IPS-20b (cell line): ENCODE measurements at regions not wholly inside any gene's neighbourhood (a gene's known extent, or its start where the extent isn't known, plus 50 kb on each side); places are given as distances from the start of the nearest gene placed in this dataset.

Source experiments
- H3K27ac ChIP-seq: one replicate; pipeline ENCODE4 v1.5.1; 2013; ENCODE audit warnings: low read length
- H3K27me3 ChIP-seq: 2 replicates; pipeline ENCODE4 v1.6.1; 2013; ENCODE audit warnings: mild to moderate bottlenecking, low read length, inconsistent platforms; ENCODE audit not compliant: insufficient read depth
- H3K36me3 ChIP-seq: 2 replicates; pipeline ENCODE4 v1.6.1; 2013; ENCODE audit warnings: low read depth, mild to moderate bottlenecking, inconsistent platforms, low read length, moderate library complexity; ENCODE audit not compliant: insufficient read depth
- H3K4me1 ChIP-seq: 2 replicates; pipeline ENCODE4 v1.6.1; 2013; ENCODE audit warnings: mild to moderate bottlenecking, control low read depth, inconsistent platforms, low read length, moderate library complexity; ENCODE audit not compliant: insufficient read depth
- H3K4me3 ChIP-seq: 2 replicates; pipeline ENCODE4 v1.5.1; 2013; ENCODE audit warnings: mild to moderate bottlenecking, low read length, inconsistent platforms
- H3K9ac ChIP-seq: 2 replicates; pipeline ENCODE4 v1.6.1; 2013; ENCODE audit warnings: low read depth, mild to moderate bottlenecking, inconsistent platforms, low read length, moderate library complexity
- H3K9me3 ChIP-seq: 2 replicates; pipeline ENCODE4 v1.6.1; 2013; ENCODE audit warnings: mild to moderate bottlenecking, low read depth, low read length, inconsistent platforms; ENCODE audit not compliant: insufficient read depth

- H3K27me3 ChIP-seq = no peaks in the 10 kb centered on the region
- 0 out of 2 replicates have a peak, but pooled peaks cover 4% of the 10 kb centered on the region for H3K4me1 ChIP-seq
- H3K36me3 ChIP-seq = no peaks in the 10 kb centered on the region
- H3K27ac ChIP-seq = no peak overlapping the region
- no peak overlapping the region for H3K4me3 ChIP-seq
- H3K9ac ChIP-seq = no peak overlapping the region
- no peaks in the 10 kb centered on the region; the same call in 1 of the 2 replicates for H3K9me3 ChIP-seq
These were observed 129.8 kb downstream of the SATB1 start for GRCh38 chr3:18295171-18295920.

- Histone ChIP-seq H3K4me3 (no peak overlapping the region), H3K27ac (no peak overlapping the region), H3K27me3 (no peaks in the 10 kb centered on the region), H3K4me1 (0 out of 2 replicates have a peak, but pooled peaks cover 4% of the 10 kb centered on the region), H3K9me3 (no peaks in the 10 kb centered on the region), H3K36me3 (no peaks in the 10 kb centered on the region), H3K9ac (no peak overlapping the region)
These were observed 135.0 kb downstream of the SATB1 start for GRCh38 chr3:18290157-18290556.

GRCh38 chr3:18288243-18288642 lies 136.9 kb downstream of the SATB1 start:
- H3K4me3 ChIP-seq = no peak overlapping the region
- H3K4me1 ChIP-seq = no peaks in the 10 kb centered on the region
- H3K9ac ChIP-seq = no peak overlapping the region
- no peaks in the 10 kb centered on the region for H3K27me3 ChIP-seq
- no peaks in the 10 kb centered on the region for H3K36me3 ChIP-seq
- no peaks in the 10 kb centered on the region for H3K9me3 ChIP-seq
- no peak overlapping the region for H3K27ac ChIP-seq

- Histone ChIP-seq H3K9ac (no peak overlapping the region), H3K4me3 (no peak overlapping the region), H3K9me3 (no peaks in the 10 kb centered on the region), H3K36me3 (no peaks in the 10 kb centered on the region), H3K4me1 (no peaks in the 10 kb centered on the region), H3K27me3 (no peaks in the 10 kb centered on the region), H3K27ac (no peak overlapping the region)
These were observed 140.4 kb downstream of the SATB1 start for GRCh38 chr3:18284716-18285115.

GRCh38 chr3:18283680-18284079 lies 141.5 kb downstream of the SATB1 start:
- Histone ChIP-seq H3K36me3 (no peaks in the 10 kb centered on the region), H3K27me3 (no peaks in the 10 kb centered on the region), H3K4me3 (no peak overlapping the region), H3K9ac (no peak overlapping the region), H3K27ac (no peak overlapping the region), H3K4me1 (no peaks in the 10 kb centered on the region), H3K9me3 (no peaks in the 10 kb centered on the region)

GRCh38 chr3:18282507-18282906 lies 142.6 kb downstream of the SATB1 start:
- Histone ChIP-seq H3K27ac (no peak overlapping the region), H3K9ac (no peak overlapping the region), H3K9me3 (no peaks in the 10 kb centered on the region), H3K4me3 (no peak overlapping the region), H3K36me3 (no peaks in the 10 kb centered on the region), H3K27me3 (no peaks in the 10 kb centered on the region), H3K4me1 (no peaks in the 10 kb centered on the region)

GRCh38 chr3:18279226-18279737 lies 145.9 kb downstream of the SATB1 start:
- no peaks in the 10 kb centered on the region for H3K9me3 ChIP-seq
- no peaks in the 10 kb centered on the region for H3K36me3 ChIP-seq
- no peak overlapping the region for H3K27ac ChIP-seq
- H3K4me3 ChIP-seq = no peak overlapping the region
- no peaks in the 10 kb centered on the region for H3K27me3 ChIP-seq
- no peaks in the 10 kb centered on the region for H3K4me1 ChIP-seq
- H3K9ac ChIP-seq = no peak overlapping the region

- no peak overlapping the region for H3K27ac ChIP-seq
- H3K9me3 ChIP-seq = no peaks in the 10 kb centered on the region
- H3K27me3 ChIP-seq = no peaks in the 10 kb centered on the region
- no peaks in the 10 kb centered on the region for H3K36me3 ChIP-seq
- H3K9ac ChIP-seq = no peak overlapping the region
- H3K4me1 ChIP-seq = no peaks in the 10 kb centered on the region
- H3K4me3 ChIP-seq = no peak overlapping the region
These were observed 160.3 kb downstream of the SATB1 start for GRCh38 chr3:18264853-18265252.

- H3K9ac ChIP-seq = no peak overlapping the region
- no peaks in the 10 kb centered on the region for H3K4me1 ChIP-seq
- no peak overlapping the region for H3K27ac ChIP-seq
- no peaks in the 10 kb centered on the region for H3K27me3 ChIP-seq
- H3K36me3 ChIP-seq = no peaks in the 10 kb centered on the region
- no peak overlapping the region for H3K4me3 ChIP-seq
- H3K9me3 ChIP-seq = no peaks in the 10 kb centered on the region
These were observed 160.8 kb downstream of the SATB1 start for GRCh38 chr3:18264361-18264760.

GRCh38 chr3:18258492-18258891 lies 166.6 kb downstream of the SATB1 start:
- Histone ChIP-seq H3K4me3 (no peak overlapping the region), H3K9ac (no peak overlapping the region), H3K4me1 (no peaks in the 10 kb centered on the region), H3K27me3 (no peaks in the 10 kb centered on the region), H3K27ac (no peak overlapping the region), H3K9me3 (no peaks in the 10 kb centered on the region), H3K36me3 (no peaks in the 10 kb centered on the region)

GRCh38 chr3:18252578-18252977 lies 172.6 kb downstream of the SATB1 start:
- no peaks in the 10 kb centered on the region for H3K9me3 ChIP-seq
- no peak overlapping the region for H3K27ac ChIP-seq
- H3K36me3 ChIP-seq = no peaks in the 10 kb centered on the region
- H3K4me1 ChIP-seq = peaks cover 7% of the 10 kb centered on the region
- no peak overlapping the region for H3K4me3 ChIP-seq
- H3K9ac ChIP-seq = no peak overlapping the region
- H3K27me3 ChIP-seq = no peaks in the 10 kb centered on the region

- Histone ChIP-seq H3K4me3 (no peak overlapping the region), H3K36me3 (no peaks in the 10 kb centered on the region), H3K4me1 (peaks cover 14% of the 10 kb centered on the region), H3K27me3 (no peaks in the 10 kb centered on the region), H3K9me3 (no peaks in the 10 kb centered on the region), H3K27ac (no peak overlapping the region), H3K9ac (no peak overlapping the region)
These were observed 174.1 kb downstream of the SATB1 start for GRCh38 chr3:18250991-18251390.
